ENCODE measurements at regions not wholly inside any gene's neighbourhood (a gene's known extent, or its start where the extent isn't known, plus 50 kb on each side); places are given as distances from the start of the nearest gene placed in this dataset.
"Not testable (repeated sequence)": the region's sequence is repeated elsewhere in the genome, so short reads cannot be mapped to it uniquely, and the experiment has no call there.

DNA sequence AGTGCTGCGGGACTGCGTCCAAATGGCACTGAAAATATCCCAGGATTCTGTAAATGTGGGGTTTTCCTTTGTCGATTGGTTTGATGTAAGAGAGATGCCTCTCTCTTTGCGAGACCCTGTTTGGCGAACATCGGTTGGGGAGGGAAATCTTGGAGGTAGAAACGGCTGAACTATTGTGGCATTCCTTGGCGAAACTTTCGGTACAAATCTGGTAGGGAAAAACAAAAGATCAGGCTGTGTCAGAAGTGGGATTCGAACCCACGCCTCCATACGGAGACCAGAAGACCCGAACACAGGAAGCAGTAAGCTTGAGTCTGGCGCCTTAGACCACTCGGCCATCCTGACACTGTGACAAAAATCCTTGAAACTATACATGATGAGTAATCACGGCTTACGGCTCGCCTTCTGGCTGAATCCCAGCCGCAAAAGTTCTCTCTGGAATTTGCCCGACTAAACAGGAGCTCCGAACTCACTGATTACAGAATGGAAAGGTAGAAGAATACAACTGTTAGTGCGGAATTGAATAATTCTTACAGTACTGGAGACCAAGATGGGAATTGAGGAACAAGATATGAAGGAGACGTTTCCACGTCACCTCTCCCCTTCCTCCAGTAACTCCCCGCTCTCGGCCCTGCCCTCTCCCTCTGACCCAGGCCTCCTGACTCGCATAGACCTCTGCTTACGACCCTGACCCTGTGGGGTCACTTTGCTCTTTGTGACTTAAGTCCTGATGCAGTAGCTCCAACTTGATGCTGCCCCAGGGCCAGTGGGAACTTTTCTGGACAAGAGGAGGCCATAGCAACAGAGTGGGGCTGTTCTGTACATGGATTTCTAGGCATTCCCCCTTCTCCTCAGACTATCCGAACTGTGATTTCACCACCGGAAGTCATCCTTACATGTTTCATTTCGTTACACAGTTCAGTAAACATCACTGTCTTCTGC lies 132.8 kb upstream of the ZNF184 start:
- H3K36me3 ChIP-seq (ENCODE audit: control insufficient read depth, insufficient read depth, low read length): no peaks in the 10 kb centered on the region
- H3K27ac ChIP-seq (ENCODE audit: low read length): no peak overlapping the region
- peak; percentile 41 for DNase-seq
- no peak overlapping the region for H3K4me3 ChIP-seq (ENCODE audit: low read length)
- H3K27me3 ChIP-seq (ENCODE audit: control insufficient read depth, insufficient read depth, low read length): peaks cover 54% of the 10 kb centered on the region
- H3K4me1 ChIP-seq (ENCODE audit: control insufficient read depth, insufficient read depth, low read length): no peaks in the 10 kb centered on the region
- 11% methylated on average over 24 of the region's 31 CpGs for WGBS (ENCODE audit: insufficient coverage)
- no peaks in the 10 kb centered on the region for H3K9me3 ChIP-seq (replicated peaks; ENCODE audit: control insufficient read depth, low read depth, low read length)

DNA sequence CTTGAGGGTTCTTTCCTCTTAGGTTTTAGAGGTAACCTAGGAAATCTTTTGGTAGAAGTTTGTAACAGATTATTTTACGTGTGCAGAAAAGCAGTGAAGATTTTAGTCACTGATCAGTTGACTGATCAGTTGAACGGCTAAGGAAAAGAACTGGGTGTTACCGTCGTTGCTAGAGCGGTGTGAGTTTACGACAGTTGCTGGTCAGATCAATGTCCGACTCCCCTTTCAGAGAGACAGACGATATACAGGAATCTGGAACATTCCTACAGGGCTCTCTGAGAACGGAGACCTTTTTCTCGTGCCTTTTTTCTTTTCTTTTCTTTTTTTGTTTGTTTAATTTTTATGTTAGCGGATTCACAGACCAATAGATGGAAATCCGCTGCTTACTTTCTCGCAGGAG lies 132.1 kb upstream of the ZNF184 start:
- 6% methylated on average over 2 of the region's 13 CpGs for WGBS (ENCODE audit: insufficient coverage)
- DNase-seq: no peak
- Histone ChIP-seq H3K27ac (ENCODE audit: low read length) (no peak overlapping the region), H3K9me3 (replicated peaks; ENCODE audit: control insufficient read depth, low read depth, low read length) (no peaks in the 10 kb centered on the region), H3K27me3 (ENCODE audit: control insufficient read depth, insufficient read depth, low read length) (peaks cover 61% of the 10 kb centered on the region), H3K4me1 (ENCODE audit: control insufficient read depth, insufficient read depth, low read length) (no peaks in the 10 kb centered on the region), H3K36me3 (ENCODE audit: control insufficient read depth, insufficient read depth, low read length) (no peaks in the 10 kb centered on the region), H3K4me3 (ENCODE audit: low read length) (no peak overlapping the region)

DNA sequence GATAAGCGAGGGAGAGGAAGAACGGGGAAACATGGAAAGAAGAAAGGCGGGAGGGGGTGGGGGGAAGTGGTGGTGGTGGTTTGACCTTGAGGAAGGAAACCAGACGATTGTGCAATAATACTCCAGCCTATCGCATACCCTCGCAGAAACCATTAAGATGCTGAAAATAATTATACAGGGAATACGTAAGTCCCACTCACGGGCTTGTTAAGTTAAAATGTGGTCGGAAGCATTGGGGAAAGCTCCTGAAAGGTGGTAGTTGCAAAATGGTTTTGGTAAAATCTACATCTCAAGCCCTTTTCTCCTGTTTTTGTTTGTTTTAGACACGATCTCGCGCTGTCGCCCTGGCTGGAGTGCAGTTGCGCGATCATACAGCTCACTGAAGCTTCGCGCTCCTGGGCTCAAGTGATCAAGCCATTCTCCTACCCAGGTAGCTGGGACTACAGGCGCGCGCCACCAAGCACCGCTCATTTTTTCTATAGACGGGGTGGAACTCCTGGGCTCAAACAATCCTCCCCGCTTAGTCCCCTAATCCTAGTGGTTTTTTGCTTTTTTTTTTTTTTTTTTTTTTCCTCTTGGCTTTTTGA lies 128.9 kb upstream of the ZNF184 start:
- DNase-seq: no peak
- Histone ChIP-seq H3K4me1 (ENCODE audit: control insufficient read depth, insufficient read depth, low read length) (no peaks in the 10 kb centered on the region), H3K36me3 (ENCODE audit: control insufficient read depth, insufficient read depth, low read length) (no peaks in the 10 kb centered on the region), H3K27me3 (ENCODE audit: control insufficient read depth, insufficient read depth, low read length) (peaks cover 68% of the 10 kb centered on the region), H3K9me3 (replicated peaks; ENCODE audit: control insufficient read depth, low read depth, low read length) (no peaks in the 10 kb centered on the region), H3K27ac (ENCODE audit: low read length) (no peak overlapping the region), H3K4me3 (ENCODE audit: low read length) (no peak overlapping the region)
- 23% methylated on average over 11 of the region's 23 CpGs for WGBS (ENCODE audit: insufficient coverage)

DNA sequence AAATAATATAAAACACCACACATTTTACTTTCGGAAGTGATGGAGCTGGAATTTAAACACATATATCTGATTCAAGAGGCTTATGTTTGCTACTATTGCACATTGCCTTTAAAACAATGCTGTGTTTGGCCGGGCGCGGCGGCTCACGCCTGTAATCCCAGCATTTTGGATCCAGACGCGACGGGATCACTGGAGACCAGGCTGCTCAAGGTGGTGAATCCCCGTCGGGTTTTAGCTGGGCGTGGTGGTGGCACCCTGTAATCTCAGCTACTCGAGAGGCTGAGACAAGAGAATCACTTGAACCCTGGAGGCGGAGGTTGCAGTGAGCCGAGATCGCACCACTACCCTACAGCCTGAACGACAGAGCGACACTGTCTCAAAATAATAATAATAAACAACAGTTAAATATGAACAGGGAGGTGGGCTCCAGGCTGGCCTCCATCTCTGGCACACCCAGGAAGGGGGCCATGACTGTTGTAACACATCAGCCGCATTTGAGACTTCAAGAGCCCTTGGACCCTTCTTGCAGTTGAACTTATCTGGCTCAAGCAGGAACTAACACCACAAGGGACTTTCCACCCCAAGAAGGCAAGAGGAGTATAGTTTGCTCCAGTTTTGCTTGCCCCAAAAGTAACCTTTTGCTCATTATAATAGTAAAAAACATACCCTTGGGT lies 127.1 kb upstream of the ZNF184 start:
- Histone ChIP-seq H3K4me3 (ENCODE audit: low read length) (no peak overlapping the region), H3K36me3 (ENCODE audit: control insufficient read depth, insufficient read depth, low read length) (no peaks in the 10 kb centered on the region), H3K27me3 (ENCODE audit: control insufficient read depth, insufficient read depth, low read length) (peaks cover 66% of the 10 kb centered on the region), H3K9me3 (replicated peaks; ENCODE audit: control insufficient read depth, low read depth, low read length) (no peaks in the 10 kb centered on the region), H3K27ac (ENCODE audit: low read length) (no peak overlapping the region), H3K4me1 (ENCODE audit: control insufficient read depth, insufficient read depth, low read length) (no peaks in the 10 kb centered on the region)
- DNase-seq: no peak
- WGBS (ENCODE audit: insufficient coverage): 93% methylated on average over 13 of the region's 19 CpGs

DNA sequence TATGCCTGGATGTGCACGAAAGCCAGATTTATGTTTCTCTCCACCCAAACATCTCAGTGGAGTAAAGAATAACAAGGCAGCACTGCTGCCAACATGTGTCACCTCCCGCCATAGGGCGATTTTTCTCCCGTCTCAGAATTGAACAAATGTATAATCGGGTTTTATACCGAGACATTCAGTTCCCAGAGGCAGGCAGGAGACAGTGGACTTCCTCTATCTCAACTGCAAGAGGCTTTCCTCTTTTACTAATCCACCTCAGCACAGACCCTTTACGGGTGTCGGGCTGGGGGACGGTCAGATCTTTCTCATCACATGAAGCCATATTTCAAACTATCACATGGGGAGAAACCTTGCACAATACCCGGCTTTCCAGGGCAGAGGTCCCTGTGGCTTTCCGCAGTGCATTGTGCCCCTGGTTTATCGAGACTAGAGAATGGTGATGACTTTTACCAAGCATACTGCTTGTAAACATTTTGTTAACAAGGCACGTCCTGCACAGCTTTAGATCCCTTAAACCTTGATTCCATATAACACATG lies 124.2 kb upstream of the ZNF184 start:
- H3K27me3 ChIP-seq (ENCODE audit: control insufficient read depth, insufficient read depth, low read length): peaks cover 70% of the 10 kb centered on the region
- H3K4me1 ChIP-seq (ENCODE audit: control insufficient read depth, insufficient read depth, low read length); H3K4me3 ChIP-seq (ENCODE audit: low read length); H3K36me3 ChIP-seq (ENCODE audit: control insufficient read depth, insufficient read depth, low read length); DNase-seq; H3K9me3 ChIP-seq (replicated peaks; ENCODE audit: control insufficient read depth, low read depth, low read length); H3K27ac ChIP-seq (ENCODE audit: low read length): not testable (repeated sequence)
- WGBS (ENCODE audit: insufficient coverage): 65% methylated on average over 10 of the region's 13 CpGs

DNA sequence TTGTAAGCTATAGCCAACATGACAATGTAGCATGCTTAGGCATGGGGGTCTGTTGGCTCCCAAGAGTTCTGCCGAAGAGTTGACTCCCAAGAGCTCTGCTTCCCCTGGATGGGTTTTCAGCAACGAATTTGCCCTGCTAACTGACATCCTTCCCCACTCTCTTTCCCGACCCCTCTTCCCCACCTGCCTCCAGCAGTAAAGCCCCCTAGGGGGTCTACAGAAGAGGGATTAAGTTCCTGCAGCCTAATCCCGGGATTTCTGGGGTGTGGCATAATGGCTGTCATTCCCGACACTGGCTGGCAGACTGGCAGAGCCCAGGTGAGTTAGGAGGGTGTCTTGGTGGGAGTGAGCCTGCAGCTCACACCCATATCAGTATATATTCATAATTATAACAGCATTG lies 121.0 kb upstream of the ZNF184 start:
- no peak for DNase-seq
- 14% methylated on average over 1 of the region's 5 CpGs for WGBS (ENCODE audit: insufficient coverage)
- Histone ChIP-seq H3K27ac (ENCODE audit: low read length) (no peak overlapping the region), H3K9me3 (replicated peaks; ENCODE audit: control insufficient read depth, low read depth, low read length) (no peaks in the 10 kb centered on the region), H3K4me3 (ENCODE audit: low read length) (no peak overlapping the region), H3K4me1 (ENCODE audit: control insufficient read depth, insufficient read depth, low read length) (peaks cover 2% of the 10 kb centered on the region), H3K27me3 (ENCODE audit: control insufficient read depth, insufficient read depth, low read length) (peaks cover 57% of the 10 kb centered on the region), H3K36me3 (ENCODE audit: control insufficient read depth, insufficient read depth, low read length) (no peaks in the 10 kb centered on the region)

DNA sequence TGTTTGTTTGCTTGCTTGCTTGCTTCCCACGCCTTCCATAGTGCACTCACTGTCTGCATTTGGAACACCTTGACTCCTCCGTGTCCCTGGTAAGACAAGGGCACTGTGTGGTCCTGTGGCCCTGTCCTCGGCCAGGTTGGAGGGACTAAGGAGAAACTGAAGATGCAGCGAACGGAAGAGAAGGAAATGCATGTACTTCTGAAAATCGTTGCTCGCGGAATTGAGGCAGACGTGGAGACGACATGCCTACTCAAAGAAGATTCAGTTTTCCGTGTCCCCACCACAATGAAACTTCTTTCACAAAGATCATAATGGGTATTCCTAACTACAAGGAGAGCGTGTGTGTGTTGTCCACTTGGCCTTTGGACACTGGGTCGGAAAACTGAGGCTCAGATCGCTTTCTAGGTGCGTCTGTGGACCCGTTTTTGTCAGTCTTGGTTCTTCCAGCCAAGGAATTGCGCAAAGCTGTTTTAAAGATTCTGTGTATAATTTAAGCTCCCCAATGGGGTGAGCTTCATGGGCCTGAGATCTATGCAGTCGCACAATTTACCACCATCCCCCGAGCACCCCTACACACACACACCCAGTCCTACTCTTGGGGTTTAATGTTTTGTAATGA lies 120.4 kb upstream of the ZNF184 start:
- Histone ChIP-seq H3K36me3 (ENCODE audit: control insufficient read depth, insufficient read depth, low read length) (no peaks in the 10 kb centered on the region), H3K27ac (ENCODE audit: low read length) (no peak overlapping the region), H3K4me3 (ENCODE audit: low read length) (no peak overlapping the region), H3K9me3 (replicated peaks; ENCODE audit: control insufficient read depth, low read depth, low read length) (no peaks in the 10 kb centered on the region), H3K4me1 (ENCODE audit: control insufficient read depth, insufficient read depth, low read length) (peaks cover 2% of the 10 kb centered on the region), H3K27me3 (ENCODE audit: control insufficient read depth, insufficient read depth, low read length) (peaks cover 61% of the 10 kb centered on the region)
- DNase-seq: no peak
- whole genome bisulfite sequencing (ENCODE audit: insufficient coverage): 0% methylated on average over 4 of the region's 19 CpGs

DNA sequence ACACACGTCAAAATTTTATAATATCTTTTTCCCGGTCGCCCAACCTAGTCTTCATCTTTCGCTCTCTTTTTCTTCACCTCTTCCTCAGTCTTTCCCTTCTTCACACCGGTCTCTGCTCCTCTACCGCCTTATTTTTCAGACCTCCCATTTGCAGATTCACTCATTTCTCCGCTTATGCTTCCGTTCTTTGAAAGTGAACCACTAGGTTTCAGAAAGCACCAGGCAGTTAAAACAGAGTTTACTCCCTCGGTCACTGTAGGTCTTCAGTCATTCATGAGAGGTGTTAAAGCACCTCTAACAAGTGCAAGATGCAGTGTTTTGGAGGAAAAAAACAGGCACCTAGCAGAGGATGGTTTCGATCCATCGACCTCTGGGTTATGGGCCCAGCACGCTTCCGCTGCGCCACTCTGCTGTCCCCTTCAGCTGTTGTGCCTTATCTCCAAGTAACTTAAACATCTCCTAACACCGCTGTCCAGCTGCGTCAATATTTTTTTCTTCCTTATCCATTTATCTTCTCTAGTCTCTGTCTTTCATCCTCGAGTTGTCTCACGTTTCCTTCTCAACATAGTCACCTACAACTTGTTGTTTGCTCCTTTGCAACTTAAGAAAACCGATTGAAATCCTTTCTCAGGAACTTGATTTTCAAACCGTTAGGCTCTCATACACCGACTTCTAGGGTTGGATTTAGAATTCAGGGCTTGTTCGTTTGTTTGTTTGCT lies 119.7 kb upstream of the ZNF184 start:
- Histone ChIP-seq H3K36me3 (ENCODE audit: control insufficient read depth, insufficient read depth, low read length) (no peaks in the 10 kb centered on the region), H3K9me3 (replicated peaks; ENCODE audit: control insufficient read depth, low read depth, low read length) (no peaks in the 10 kb centered on the region), H3K4me3 (ENCODE audit: low read length) (no peak overlapping the region), H3K4me1 (ENCODE audit: control insufficient read depth, insufficient read depth, low read length) (peaks cover 2% of the 10 kb centered on the region), H3K27ac (ENCODE audit: low read length) (no peak overlapping the region), H3K27me3 (ENCODE audit: control insufficient read depth, insufficient read depth, low read length) (peaks cover 61% of the 10 kb centered on the region)
- WGBS (ENCODE audit: insufficient coverage): under 1% methylated on average over 18 of the region's 22 CpGs
- peak; percentile 39 for DNase-seq

DNA sequence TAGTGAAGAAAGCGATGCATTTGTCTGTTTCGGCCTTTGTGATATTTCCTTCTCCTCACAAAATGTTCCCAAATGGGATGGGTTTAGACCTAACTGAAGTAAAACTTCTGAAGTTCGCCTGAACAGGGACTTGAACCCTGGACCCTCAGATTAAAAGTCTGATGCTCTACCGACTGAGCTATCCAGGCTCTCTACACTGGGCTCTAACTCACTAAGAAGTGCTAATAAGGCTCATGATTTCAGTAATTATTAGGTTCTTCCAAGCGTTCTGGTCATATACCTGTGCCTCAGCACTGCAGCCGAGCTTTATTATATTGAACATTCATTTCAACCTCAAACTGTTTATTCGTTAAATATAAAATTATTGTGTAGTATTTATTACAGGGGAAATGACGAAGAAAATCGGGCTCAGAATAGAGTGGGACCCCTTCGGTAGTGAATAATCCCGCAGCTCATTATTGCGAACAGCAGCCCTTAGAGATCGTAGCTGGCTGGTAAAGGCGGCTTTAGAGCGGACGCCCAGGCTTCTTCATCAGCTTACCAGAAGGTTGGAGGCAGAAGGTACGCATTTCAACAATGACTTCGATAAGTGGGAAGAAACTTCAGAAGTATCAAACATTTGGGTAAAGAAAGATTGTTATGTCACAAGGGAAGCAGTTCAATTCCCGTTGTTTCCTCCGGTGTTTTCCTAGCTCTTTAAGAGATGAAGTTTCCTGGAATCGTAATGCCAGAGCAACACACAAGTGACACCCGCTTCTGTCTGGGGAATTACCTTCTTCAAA lies 119.0 kb upstream of the ZNF184 start:
- no peak for DNase-seq
- Histone ChIP-seq H3K4me1 (ENCODE audit: control insufficient read depth, insufficient read depth, low read length) (peaks cover 2% of the 10 kb centered on the region), H3K36me3 (ENCODE audit: control insufficient read depth, insufficient read depth, low read length) (no peaks in the 10 kb centered on the region), H3K4me3 (ENCODE audit: low read length) (no peak overlapping the region), H3K9me3 (replicated peaks; ENCODE audit: control insufficient read depth, low read depth, low read length) (no peaks in the 10 kb centered on the region), H3K27ac (ENCODE audit: low read length) (no peak overlapping the region), H3K27me3 (ENCODE audit: control insufficient read depth, insufficient read depth, low read length) (peaks cover 56% of the 10 kb centered on the region)
- 3% methylated on average over 13 of the region's 22 CpGs for WGBS (ENCODE audit: insufficient coverage)

Data from muscle of leg (tissue), 3 donors.